NOMO-1 treated with dmso at 0.1 percent for 144 hours (cell line): ENCODE measurements at regions not wholly inside any gene's neighbourhood (a gene's known extent, or its start where the extent isn't known, plus 50 kb on each side); places are given as distances from the start of the nearest gene placed in this dataset.

Source experiments
- DNase-seq: peaks from one replicate; lab custom pipeline; 2025; ENCODE audit not compliant: unreplicated experiment; lab: John Stamatoyannopoulos, UW

GRCh38 chr6:138577151-138577915, 78.0 kb upstream of the NHSL1 start:
- DNase-seq, result peak; percentile 3

- DNase-seq, result no peak
These were observed 80.7 kb upstream of the NHSL1 start for GRCh38 chr6:138580040-138580439.

- no peak for DNase-seq
These were observed 81.5 kb upstream of the NHSL1 start for GRCh38 chr6:138580801-138581200.

- no peak for DNase-seq
These were observed 83.3 kb upstream of the NHSL1 start for GRCh38 chr6:138582573-138582972.

- DNase-seq, result no peak
These were observed 87.3 kb upstream of the NHSL1 start for GRCh38 chr6:138586638-138587037.

- DNase-seq, result peak; percentile 41
These were observed 89.6 kb upstream of the NHSL1 start for GRCh38 chr6:138588805-138589434.

- DNase-seq, result peak; percentile 30
These were observed 91.8 kb upstream of the NHSL1 start for GRCh38 chr6:138590796-138591709.

GRCh38 chr6:138592749-138593123, 93.4 kb upstream of the NHSL1 start:
- peak; percentile 89 for DNase-seq

- DNase-seq, result peak; percentile 51
These were observed 94.0 kb upstream of the NHSL1 start for GRCh38 chr6:138593124-138593877.

GRCh38 chr6:138593909-138594757, 94.8 kb upstream of the NHSL1 start:
- DNase-seq, result no peak

- DNase-seq, result no peak
These were observed 95.5 kb upstream of the NHSL1 start for GRCh38 chr6:138594758-138595140.

GRCh38 chr6:138596126-138596525, 96.8 kb upstream of the NHSL1 start:
- DNase-seq, result no peak

GRCh38 chr6:138596591-138596990, 97.3 kb upstream of the NHSL1 start:
- DNase-seq, result no peak

- DNase-seq, result no peak
These were observed 98.0 kb upstream of the NHSL1 start for GRCh38 chr6:138597336-138597735.

- DNase-seq, result no peak
These were observed 99.4 kb upstream of the NHSL1 start for GRCh38 chr6:138598562-138599173.

GRCh38 chr6:138600261-138600660, 101.0 kb upstream of the NHSL1 start:
- no peak for DNase-seq

GRCh38 chr6:138600726-138601125, 101.4 kb upstream of the NHSL1 start:
- no peak for DNase-seq

- DNase-seq, result no peak
These were observed 101.8 kb upstream of the NHSL1 start for GRCh38 chr6:138601128-138601527.

GRCh38 chr6:138605958-138606357, 106.7 kb upstream of the NHSL1 start:
- no peak for DNase-seq
